HepG2 (cell line): ENCODE measurements at regions not wholly inside any gene's neighbourhood (a gene's known extent, or its start where the extent isn't known, plus 50 kb on each side); places are given as distances from the start of the nearest gene placed in this dataset.

Experiments
- ATAC-seq: fragments of 200-7000 bp; cut with Tn5 transposase; 3 replicates; pipeline ENCODE4 v1.9.1; 2020; ENCODE audit warnings: mild to moderate bottlenecking, moderate library complexity
- BruUV-seq: library from RNA; stranded (reverse); fragments of 400-500 nt; replicated peaks from 2 replicates; lab custom pipeline; 2021; lab: Mats Ljungman, UMichigan
- CTCF ChIA-PET: fragments of 300-600 bp; formaldehyde crosslinking; extraction: SDS; loops from one replicate; lab custom pipeline; 2021; ENCODE audit warnings: low total read pairs, inconsistent platforms, low intra/inter-chr PET ratio; lab: Yijun Ruan, JAX
- POLR2A ChIA-PET: fragments of 350-600 bp; sonication (Branson Sonifier 250); formaldehyde crosslinking; loops from one replicate; lab custom pipeline; 2020; ENCODE audit warnings: antibody characterized with exemption, inconsistent platforms; lab: Yijun Ruan, JAX
- DNase-seq: peaks from one replicate; pipeline ENCODE4 v3.0.0-alpha.2; 2015; ENCODE audit warnings: low spot score
- FAIRE-seq: peaks from 3 replicates; lab custom pipeline; 2011; peaks lifted over from hg19 to GRCh38; lab: Jason Lieb, UNC
- H2AFZ ChIP-seq: one replicate; pipeline ENCODE4 v1.6.1; 2011; ENCODE audit warnings: low read length, inconsistent platforms
- H3K27ac ChIP-seq: fragments of 300-600 bp; 3 replicates; pipeline ENCODE4 v1.8.0; 2011; ENCODE audit warnings: mixed run types, mild to moderate bottlenecking, mixed read lengths, low read length, inconsistent platforms; ENCODE audit not compliant: insufficient read depth; ENCODE audit errors: extremely low read length
- H3K27me3 ChIP-seq, 2 experiments: fragments of 200-600 bp in 1 of 2; 2 replicates in 1 of 2; 3 replicates in 1 of 2; pipeline versions ENCODE4 v1.6.0 to v1.8.0; 2011; ENCODE audit warnings: low read length in 2 of 2, mild to moderate bottlenecking in 2 of 2, moderate library complexity in 2 of 2, inconsistent platforms in 1 of 2; ENCODE audit not compliant: insufficient read depth in 2 of 2, control insufficient read depth in 1 of 2
- H3K36me3 ChIP-seq, 2 experiments: fragments of 200-600 bp in 1 of 2; replicated peaks in 1 of 2; 2 replicates in 1 of 2; 3 replicates in 1 of 2; pipeline versions ENCODE4 v1.5.1 to v1.8.0; 2011; ENCODE audit warnings: low read length in 2 of 2, inconsistent platforms in 1 of 2; ENCODE audit not compliant: insufficient read depth in 2 of 2, control insufficient read depth in 1 of 2
- H3K4me1 ChIP-seq: 2 replicates; pipeline ENCODE4 v1.5.1; 2012; ENCODE audit warnings: low read length, inconsistent platforms; ENCODE audit not compliant: insufficient read depth
- H3K4me2 ChIP-seq: 2 replicates; pipeline ENCODE4 v1.6.0; 2011; ENCODE audit warnings: low read depth, low read length, inconsistent platforms
- H3K4me3 ChIP-seq, 3 experiments: fragments of 200-600 bp in 1 of 3; sonication (generic), shearing (Covaris generic) in 1 of 3; replicated peaks in 1 of 3; 2 replicates each; pipeline ENCODE4 v1.5.1; 2011 to 2016; ENCODE audit warnings: low read length in 3 of 3, inconsistent platforms in 2 of 3, low read depth in 2 of 3, mild to moderate bottlenecking in 2 of 3, control low read depth in 1 of 3, mixed read lengths in 1 of 3; ENCODE audit not compliant: insufficient read depth in 1 of 3
- H3K79me2 ChIP-seq: one replicate; pipeline ENCODE4 v1.6.1; 2011; ENCODE audit warnings: low read length, inconsistent platforms; ENCODE audit not compliant: insufficient read depth
- H3K9ac ChIP-seq: 2 replicates; pipeline ENCODE4 v1.6.0; 2011; ENCODE audit warnings: mild to moderate bottlenecking, low read depth, low read length, inconsistent platforms; ENCODE audit not compliant: insufficient read depth
- H3K9me3 ChIP-seq: 2 replicates; pipeline ENCODE4 v1.5.1; 2012; ENCODE audit warnings: mild to moderate bottlenecking, low read length
- H4K20me1 ChIP-seq: 2 replicates; pipeline ENCODE4 v1.6.0; 2011; ENCODE audit warnings: inconsistent platforms, mild to moderate bottlenecking, low read length, moderate library complexity; ENCODE audit not compliant: insufficient read depth
- ARID2 ChIP-seq: sonication (generic); formaldehyde crosslinking; IDR thresholded peaks from 2 replicates; pipeline ENCODE4 v1.8.1; 2022; ENCODE audit warnings: mild to moderate bottlenecking, missing genetic modification reagents, borderline replicate concordance
- ATF7 ChIP-seq, 2 experiments: fragments of 450-650 bp in 1 of 2; sonication (generic) in 1 of 2; formaldehyde crosslinking in 1 of 2; IDR thresholded peaks; 2 replicates each; pipeline versions ENCODE4 v1.4.0 to v1.6.1; 2016 to 2020; ENCODE audit warnings: antibody characterized with exemption in 1 of 2, mild to moderate bottlenecking in 1 of 2, missing genetic modification reagents in 1 of 2
- HMGXB3 ChIP-seq: sonication (generic); formaldehyde crosslinking; IDR thresholded peaks from 2 replicates; pipeline ENCODE4 v1.4.0; 2020; ENCODE audit warnings: missing genetic modification reagents, borderline replicate concordance
- IKZF1 ChIP-seq: fragments of 450-650 bp; IDR thresholded peaks from 2 replicates; pipeline ENCODE4 v1.7.1; 2016
- MAFG ChIP-seq: sonication (generic); formaldehyde crosslinking; IDR thresholded peaks from 2 replicates; pipeline ENCODE4 v1.5.1; 2020; ENCODE audit warnings: mild to moderate bottlenecking, missing genetic modification reagents
- MLX ChIP-seq: IDR thresholded peaks from 2 replicates; pipeline ENCODE4 v1.6.1; 2016
- SALL1 ChIP-seq: sonication (generic); formaldehyde crosslinking; IDR thresholded peaks from 2 replicates; pipeline ENCODE4 v1.8.0; 2022; ENCODE audit warnings: mild to moderate bottlenecking, missing genetic modification reagents
- SMYD3 ChIP-seq: sonication (generic); formaldehyde crosslinking; IDR thresholded peaks from 2 replicates; pipeline ENCODE4 v1.8.1; 2023; ENCODE audit warnings: mild to moderate bottlenecking, missing genetic modification reagents
- ZFP1 ChIP-seq: IDR thresholded peaks from 2 replicates; pipeline ENCODE4 v1.6.1; 2016
- ZNF280D ChIP-seq: sonication (generic); formaldehyde crosslinking; IDR thresholded peaks from 2 replicates; pipeline ENCODE4 v1.5.1; 2020; ENCODE audit warnings: mild to moderate bottlenecking, missing genetic modification reagents
- ZNF367 ChIP-seq: sonication (generic); formaldehyde crosslinking; IDR thresholded peaks from 2 replicates; pipeline ENCODE4 v1.4.0; 2020; ENCODE audit warnings: missing genetic modification reagents, borderline replicate concordance
- ZSCAN20 ChIP-seq: sonication (generic); formaldehyde crosslinking; IDR thresholded peaks from 2 replicates; pipeline ENCODE4 v1.4.0; 2020; ENCODE audit warnings: missing genetic modification reagents, mild to moderate bottlenecking, borderline replicate concordance
- WGBS: methylation state at CpG from one replicate; pipeline ENCODE4 v1.1.6; 2017; ENCODE audit warnings: low lambda C conversion rate; 5-methylcytosine and 5-hydroxymethylcytosine counted together
- in situ Hi-C: cut with HindIII; loops from 2 replicates; pipeline ENCODE4 v1.10.0; 2017; ENCODE audit warnings: low pct_unique_long_range_greater_than_20kb; ENCODE audit not compliant: extremely low pct_ligation_motif_present
- intact Hi-C: fragments of 100-400 bp; cut with micrococcal nuclease; formaldehyde crosslinking; loops from one replicate; pipeline ENCODE4 v1.10.0; 2022; ENCODE audit not compliant: unreplicated experiment

- ATAC-seq (no peak), FAIRE-seq (no peak)
These were observed 362.2 kb downstream of the RAD51AP2 start for GRCh38 chr2:17156086-17156485.

GRCh38 chr2:17149945-17150344, 368.3 kb downstream of the RAD51AP2 start:
- CTCF ChIA-PET: no interaction called here
- Histone ChIP-seq H3K4me3 (no peak overlapping the region), H3K4me2 (no peak overlapping the region), H3K9me3 (no peaks in the 10 kb centered on the region), H4K20me1 (no peaks in the 10 kb centered on the region), H3K36me3 (no peaks in the 10 kb centered on the region), H2AFZ (no peak overlapping the region), H3K27me3 (no peaks in the 10 kb centered on the region), H3K79me2 (no peaks in the 10 kb centered on the region), H3K9ac (no peak overlapping the region), H3K27ac (no peak overlapping the region), H3K4me1 (no peaks in the 10 kb centered on the region)
- FAIRE-seq (no peak), ATAC-seq (no peak), DNase-seq (no peak)
- 14% methylated on average over 4 of the region's 4 CpGs for WGBS
- BruUV-seq: no TSS peak
- intact Hi-C loops (no loop called here), in situ Hi-C loops (loop anchor here (5.0 kb wide), 1 partner anchor 378 kb away; no protein-coding TSS in a partner anchor)
- POLR2A ChIA-PET: no interaction called here
- TF ChIP-seq ZNF280D: no peak
- no peak for TF ChIP-seq ZNF367 (CRISPR knock-in tag)
- TF ChIP-seq ATF7 (IDR thresholded peaks at IDR 0.05): no peak
- TF ChIP-seq ATF7 (CRISPR knock-in tag; IDR thresholded peaks at IDR 0.05): no peak
- no peak for TF ChIP-seq ZSCAN20 (CRISPR knock-in tag)
- TF ChIP-seq IKZF1: no peak
- TF ChIP-seq ARID2 (CRISPR knock-in tag): no peak
- TF ChIP-seq MLX (CRISPR knock-in tag): no peak
- no peak for TF ChIP-seq HMGXB3 (CRISPR knock-in tag)

More at GRCh38 chr2:17156086-17156485, 362.2 kb downstream of the RAD51AP2 start:
- CTCF ChIA-PET: no interaction called here
- no TSS peak for BruUV-seq
- no peaks in the 10 kb centered on the region for H3K79me2 ChIP-seq
- H3K4me3 ChIP-seq: no peak overlapping the region
- no peak overlapping the region for H2AFZ ChIP-seq
- no peak overlapping the region for H3K9ac ChIP-seq
- no peaks in the 10 kb centered on the region for H3K36me3 ChIP-seq
- no peak for DNase-seq
- POLR2A ChIA-PET: no interaction called here
- H3K4me2 ChIP-seq: no peak overlapping the region
- in situ Hi-C loops: no loop called here
- no peak overlapping the region for H3K27ac ChIP-seq
- H3K27me3 ChIP-seq: no peaks in the 10 kb centered on the region
- intact Hi-C loops: no loop called here
- no peak for TF ChIP-seq SMYD3 (CRISPR knock-in tag)
- TF ChIP-seq SALL1 (CRISPR knock-in tag): no peak
- TF ChIP-seq MAFG (CRISPR knock-in tag): no peak
- no peak for TF ChIP-seq ZFP1 (CRISPR knock-in tag)
- TF ChIP-seq, all 625 proteins: peak for 0
- Histone ChIP-seq H4K20me1 (no peaks in the 10 kb centered on the region), H3K4me1 (no peaks in the 10 kb centered on the region), H3K9me3 (no peaks in the 10 kb centered on the region)
- 11% methylated on average over 2 of the region's 2 CpGs for WGBS
